Stimulated activated CD4-positive, alpha-beta T cell treated with anti-CD3 and anti-CD28 coated beads, Interleukin-1b, Interleukin-23, amount 100 ng/mL, for 48 hours (primary cell): ENCODE measurements at regions not wholly inside any gene's neighbourhood (a gene's known extent, or its start where the extent isn't known, plus 50 kb on each side); places are given as distances from the start of the nearest gene placed in this dataset.

Experiments used
- DNase-seq: peaks from one replicate; pipeline ENCODE4 v3.0.0-alpha.2; 2020

- no peak for DNase-seq
Measured at GRCh38 chr12:92339198-92339821, 193.7 kb upstream of the BTG1 start.

GRCh38 chr12:92338671-92339070 is 193.0 kb upstream of the BTG1 start:
- DNase-seq: no peak

GRCh38 chr12:92338102-92338501 is 192.5 kb upstream of the BTG1 start:
- DNase-seq: no peak

- no peak for DNase-seq
Measured at GRCh38 chr12:92337128-92337527, 191.5 kb upstream of the BTG1 start.

GRCh38 chr12:92336641-92337040 is 191.0 kb upstream of the BTG1 start:
- DNase-seq: no peak

- no peak for DNase-seq
Measured at GRCh38 chr12:92335831-92336230, 190.2 kb upstream of the BTG1 start.

GRCh38 chr12:92334552-92334951 is 188.9 kb upstream of the BTG1 start:
- DNase-seq: peak; percentile 7

- DNase-seq: no peak
Measured at GRCh38 chr12:92332552-92332951, 186.9 kb upstream of the BTG1 start.

GRCh38 chr12:92331383-92331782 is 185.7 kb upstream of the BTG1 start:
- no peak for DNase-seq

- no peak for DNase-seq
Measured at GRCh38 chr12:92330654-92331053, 185.0 kb upstream of the BTG1 start.

GRCh38 chr12:92326877-92327276 is 181.2 kb upstream of the BTG1 start:
- DNase-seq: no peak

GRCh38 chr12:92324849-92325500 is 179.3 kb upstream of the BTG1 start:
- DNase-seq: no peak

GRCh38 chr12:92312463-92312964 is 166.9 kb upstream of the BTG1 start:
- no peak for DNase-seq

- no peak for DNase-seq
Measured at GRCh38 chr12:92304371-92305055, 158.9 kb upstream of the BTG1 start.

GRCh38 chr12:92302041-92302829 is 156.6 kb upstream of the BTG1 start:
- no peak for DNase-seq

GRCh38 chr12:92301356-92301755 is 155.7 kb upstream of the BTG1 start:
- no peak for DNase-seq

- DNase-seq: no peak
Measured at GRCh38 chr12:92300777-92301176, 155.1 kb upstream of the BTG1 start.

GRCh38 chr12:92299744-92300143 is 154.1 kb upstream of the BTG1 start:
- DNase-seq: no peak

- no peak for DNase-seq
Measured at GRCh38 chr12:92299344-92299743, 153.7 kb upstream of the BTG1 start.

- DNase-seq: no peak
Measured at GRCh38 chr12:92297932-92298696, 152.5 kb upstream of the BTG1 start.

- no peak for DNase-seq
Measured at GRCh38 chr12:92297405-92297804, 151.8 kb upstream of the BTG1 start.

- DNase-seq: no peak
Measured at GRCh38 chr12:92295523-92295922, 149.9 kb upstream of the BTG1 start.
